ENCODE measurements at regions not wholly inside any gene's neighbourhood (a gene's known extent, or its start where the extent isn't known, plus 50 kb on each side); places are given as distances from the start of the nearest gene placed in this dataset.
"Not testable (repeated sequence)": the region's sequence is repeated elsewhere in the genome, so short reads cannot be mapped to it uniquely, and the experiment has no call there.

DNA sequence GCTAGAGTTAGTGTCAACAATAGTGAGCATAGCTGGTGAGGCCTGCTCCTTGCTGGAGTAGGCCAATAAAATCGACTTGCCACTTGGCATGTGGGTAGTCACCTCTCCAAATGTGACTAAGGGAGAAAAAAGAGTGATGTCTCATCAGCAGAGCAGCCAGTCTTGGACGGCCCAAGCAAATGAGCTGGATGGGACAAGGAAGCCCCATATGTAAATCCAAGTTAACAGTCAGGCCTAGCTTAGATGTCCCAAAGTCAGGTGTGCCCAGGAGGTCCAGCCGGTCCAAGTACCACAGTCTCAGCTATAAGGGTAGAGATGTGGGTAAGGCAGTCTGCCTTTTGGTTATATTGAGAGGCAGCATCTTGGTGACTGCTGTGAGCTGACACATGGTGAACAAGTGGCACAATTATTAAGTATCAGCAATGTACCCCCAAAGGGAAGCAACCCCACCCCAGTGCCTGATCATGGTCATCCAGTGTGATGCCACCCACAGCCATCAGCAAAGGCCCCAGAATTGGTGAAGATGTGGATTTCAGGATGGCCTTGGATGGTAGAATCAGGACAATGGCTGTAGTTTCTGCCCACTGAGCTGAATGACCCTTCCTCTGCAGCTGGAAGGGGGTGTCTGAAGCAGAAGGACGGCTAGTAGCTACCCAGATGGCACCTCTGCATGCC lies 83.4 kb downstream of the TNFRSF13B start:
- no peak overlapping the region for H3K4me3 ChIP-seq (ENCODE audit: low read length)
- no peak for DNase-seq (ENCODE audit: low read depth)
- TF ChIP-seq CTCF (IDR thresholded peaks at IDR 0.05; ENCODE audit: insufficient read depth, low read depth, low read length, missing control alignments), result no peak

DNA sequence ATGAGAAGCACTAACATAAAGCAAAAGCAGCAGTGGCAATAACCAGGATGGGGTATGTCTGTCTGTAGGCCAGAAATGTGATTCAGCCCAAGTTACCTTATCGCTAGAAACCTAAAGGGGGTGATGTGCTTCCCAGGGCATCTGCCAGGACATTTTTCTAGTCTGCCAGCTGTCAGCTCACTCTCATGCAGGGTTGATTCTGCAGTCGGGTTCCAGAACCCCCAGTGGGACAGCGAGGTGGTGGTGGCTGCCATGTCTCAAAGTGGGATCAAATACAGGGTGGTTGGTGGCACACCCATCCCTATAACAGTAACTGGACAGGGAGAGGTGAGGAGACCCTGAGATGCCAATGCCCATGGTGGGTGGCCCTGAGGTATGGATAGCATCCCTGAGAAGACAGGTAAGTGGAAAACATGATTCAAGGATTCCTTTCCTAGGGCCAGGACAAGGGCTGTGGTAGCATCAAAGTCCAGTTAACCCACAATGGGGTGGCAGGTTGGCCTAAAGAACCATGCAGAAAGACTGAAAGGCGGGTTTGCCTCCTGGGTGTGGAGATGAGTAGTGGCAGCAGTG lies 84.3 kb downstream of the TNFRSF13B start:
- TF ChIP-seq CTCF (IDR thresholded peaks at IDR 0.05; ENCODE audit: insufficient read depth, low read depth, low read length, missing control alignments), result no peak
- H3K4me3 ChIP-seq (ENCODE audit: low read length), result no peak overlapping the region
- DNase-seq (ENCODE audit: low read depth), result no peak

GRCh38 chr17:16886655-16887322 lies 85.1 kb downstream of the TNFRSF13B start:
- no peak overlapping the region for H3K4me3 ChIP-seq (ENCODE audit: low read length)
- TF ChIP-seq CTCF (IDR thresholded peaks at IDR 0.05; ENCODE audit: insufficient read depth, low read depth, low read length, missing control alignments), result no peak
- DNase-seq (ENCODE audit: low read depth), result no peak

DNA sequence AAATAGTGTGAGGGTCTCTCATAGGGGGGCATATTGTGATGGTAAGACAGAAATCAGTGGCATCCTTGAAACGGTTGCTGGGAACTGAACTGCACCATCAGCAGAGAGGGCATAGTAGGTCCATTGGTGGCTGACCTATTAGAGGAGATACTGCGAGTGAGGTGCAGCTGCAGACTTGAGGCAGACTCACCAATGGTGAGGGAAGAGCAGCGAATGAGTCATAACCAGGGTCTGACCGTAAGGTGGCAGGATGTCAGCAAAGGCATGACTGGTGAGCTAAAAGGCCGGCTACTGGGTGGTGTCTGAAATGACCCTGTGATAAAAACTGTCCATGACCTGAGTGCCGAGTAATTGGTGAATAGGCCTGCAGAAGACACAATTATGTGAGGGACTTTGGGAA lies 86.7 kb downstream of the TNFRSF13B start:
- not testable (repeated sequence) for DNase-seq (ENCODE audit: low read depth); H3K4me3 ChIP-seq (ENCODE audit: low read length)

DNA sequence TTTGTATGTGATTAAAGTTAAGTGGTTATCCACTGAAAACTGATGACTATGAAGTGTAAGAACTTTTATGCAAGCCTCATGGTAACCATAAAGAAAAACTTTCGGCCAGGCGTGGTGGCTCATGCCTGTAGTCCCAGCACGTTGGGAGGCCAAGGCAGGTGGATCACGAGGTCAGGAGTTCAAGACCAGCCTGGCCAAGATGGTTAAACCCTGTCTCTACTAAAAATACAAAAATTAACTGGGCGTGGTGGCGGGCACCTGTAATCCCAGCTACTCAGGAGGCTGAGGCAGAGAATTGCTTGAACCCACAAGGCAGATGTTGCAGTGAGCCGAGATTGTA lies 89.0 kb downstream of the TNFRSF13B start:
- not testable (repeated sequence) for H3K4me3 ChIP-seq (ENCODE audit: low read length); DNase-seq (ENCODE audit: low read depth)

DNA sequence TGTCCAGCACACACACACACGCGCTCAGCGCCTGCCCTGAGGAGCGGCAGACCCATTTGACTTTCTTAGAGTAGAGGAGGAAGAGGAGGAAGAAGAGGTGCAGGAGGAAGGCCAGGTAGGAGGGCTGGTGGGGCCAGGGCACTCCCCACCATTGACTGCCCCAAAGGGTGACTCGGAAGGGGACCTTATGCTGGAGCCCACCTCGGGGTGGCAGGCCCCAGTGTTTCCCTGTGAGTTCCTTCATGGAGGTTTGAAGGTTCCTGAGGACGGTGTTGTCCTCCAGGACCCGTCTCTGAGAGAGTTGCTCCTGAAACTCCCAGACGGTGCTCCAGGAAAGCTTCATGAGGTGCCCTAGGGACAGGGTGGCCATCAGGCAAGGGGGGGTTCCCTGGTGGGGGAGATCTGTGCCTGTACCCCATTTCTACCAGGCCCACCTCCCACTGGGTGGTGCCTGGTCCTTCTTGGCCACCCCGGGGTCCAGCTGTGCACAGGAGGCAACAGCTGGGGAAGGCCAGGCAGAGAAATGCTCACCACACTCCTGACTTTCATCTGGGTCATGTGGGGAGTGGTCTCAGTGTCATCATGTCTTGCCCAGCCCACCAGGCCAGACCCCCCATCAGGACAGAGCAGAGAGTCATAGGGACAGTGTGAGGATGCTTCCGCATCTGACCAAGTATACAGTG lies 89.5 kb downstream of the TNFRSF13B start:
- no peak overlapping the region for H3K4me3 ChIP-seq (ENCODE audit: low read length)
- TF ChIP-seq CTCF (IDR thresholded peaks at IDR 0.05; ENCODE audit: insufficient read depth, low read depth, low read length, missing control alignments), result no peak
- no peak for DNase-seq (ENCODE audit: low read depth)

DNA sequence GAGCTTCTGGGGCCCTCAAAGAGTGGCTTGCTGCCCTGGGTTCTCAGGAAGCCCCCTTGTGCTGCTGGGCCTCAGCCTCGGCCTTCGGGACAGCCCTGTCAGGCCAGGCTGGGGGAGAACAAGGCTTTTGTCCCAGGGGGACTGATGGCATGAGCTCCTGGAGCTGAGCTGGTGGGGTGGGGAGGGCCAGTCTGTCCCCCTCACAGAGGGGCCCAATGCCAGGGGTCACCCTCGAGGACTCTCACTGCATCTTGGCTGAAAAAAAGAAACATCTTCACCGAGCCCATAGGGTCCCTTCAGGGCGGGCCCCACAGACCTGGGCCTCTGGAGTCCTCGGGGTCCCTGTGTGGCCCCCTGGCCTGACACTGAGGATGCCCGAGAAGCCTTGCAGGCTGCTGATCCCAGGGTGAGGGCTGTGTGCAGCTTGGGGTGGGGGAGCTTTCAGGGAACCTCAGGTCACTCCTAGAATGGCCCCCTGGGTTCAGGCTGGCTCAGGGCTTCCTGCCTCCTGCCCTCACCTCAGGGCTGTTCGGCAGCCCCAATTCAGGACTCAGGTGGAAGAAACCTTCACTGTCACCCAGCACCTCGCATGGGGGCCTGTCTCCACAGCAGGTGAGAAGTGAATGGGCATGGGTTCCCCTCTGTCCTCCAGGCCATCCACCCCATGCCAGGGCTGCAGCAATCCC lies 90.5 kb downstream of the TNFRSF13B start:
- no peak for DNase-seq (ENCODE audit: low read depth)
- no peak for TF ChIP-seq CTCF (IDR thresholded peaks at IDR 0.05; ENCODE audit: insufficient read depth, low read depth, low read length, missing control alignments)
- no peak overlapping the region for H3K4me3 ChIP-seq (ENCODE audit: low read length)

Data from epithelial cell of esophagus (primary cell).